Esophagus (tissue), 2 donors: ENCODE measurements at regions not wholly inside any gene's neighbourhood (a gene's known extent, or its start where the extent isn't known, plus 50 kb on each side); places are given as distances from the start of the nearest gene placed in this dataset.
A peak's percentile ranks its signal among the peaks of the same experiment; 100 is the strongest.

Source experiments
- H3K27ac ChIP-seq, 2 donors: one replicate each; pipeline ENCODE4 v1.5.1; 2013; ENCODE audit warnings: low read depth in 2 of 2, mild to moderate bottlenecking in 2 of 2, inconsistent platforms in 1 of 2, low read length in 1 of 2, moderate library complexity in 1 of 2
- H3K27me3 ChIP-seq, 2 donors: one replicate each; pipeline ENCODE4 v1.6.1; 2013; ENCODE audit warnings: low read length in 2 of 2, control low read depth in 1 of 2, mild to moderate bottlenecking in 1 of 2; ENCODE audit not compliant: insufficient read depth in 2 of 2, control insufficient read depth in 1 of 2
- H3K36me3 ChIP-seq, 2 donors: one replicate each; pipeline ENCODE4 v1.6.1; 2013; ENCODE audit warnings: low read length in 1 of 2; ENCODE audit not compliant: control insufficient read depth in 2 of 2, insufficient read depth in 2 of 2
- H3K4me1 ChIP-seq, 2 donors: one replicate each; pipeline ENCODE4 v1.6.1; 2013; ENCODE audit warnings: low read length in 1 of 2; ENCODE audit not compliant: control insufficient read depth in 2 of 2, insufficient read depth in 2 of 2
- H3K4me3 ChIP-seq, 2 donors: one replicate each; pipeline ENCODE4 v1.5.1; 2013; ENCODE audit warnings: low read length in 2 of 2, mild to moderate bottlenecking in 2 of 2, low read depth in 1 of 2, moderate library complexity in 1 of 2
- H3K9me3 ChIP-seq, 2 donors: one replicate each; pipeline ENCODE4 v1.6.1; 2013; ENCODE audit warnings: mild to moderate bottlenecking in 2 of 2, low read depth in 1 of 2, low read length in 1 of 2, moderate library complexity in 1 of 2; ENCODE audit not compliant: control insufficient read depth in 2 of 2, insufficient read depth in 1 of 2
- WGBS, 2 donors: extraction: QIAGEN DNeasy Blood & Tissue Kit; methylation state at CpG; one replicate each; pipeline ENCODE4 v1.1.7; 2013; 5-methylcytosine and 5-hydroxymethylcytosine counted together
- donor health status: healthy with polysubstance abuse.
- donor health status: Bipolar disorder and iron deficiency.

GRCh38 chr14:98758440-98758839, 513.6 kb downstream of the BCL11B start:
- Histone ChIP-seq H3K4me1 (no peaks in the 10 kb centered on the region), H3K4me3 (no peak overlapping the region), H3K9me3 (peaks cover 0 to 5% of the 10 kb centered on the region in 2 donors), H3K27me3 (no peaks in the 10 kb centered on the region), H3K27ac (no peak overlapping the region), H3K36me3 (no peaks in the 10 kb centered on the region)
- 88 to 95% methylated on average over 1 of the region's 1 CpG for WGBS, 2 donors

GRCh38 chr14:98761993-98762392, 510.0 kb downstream of the BCL11B start:
- H3K4me1 ChIP-seq = no peaks in the 10 kb centered on the region
- no peaks in the 10 kb centered on the region for H3K36me3 ChIP-seq
- no peak overlapping the region for H3K27ac ChIP-seq
- peaks cover 0 to 2% of the 10 kb centered on the region in 2 donors for H3K9me3 ChIP-seq
- H3K4me3 ChIP-seq = no peak overlapping the region
- WGBS, 2 donors = 87 to 88% methylated on average over 1 of the region's 1 CpG
- H3K27me3 ChIP-seq = no peaks in the 10 kb centered on the region

- Histone ChIP-seq H3K4me3 (no peak overlapping the region), H3K4me1 (no peaks in the 10 kb centered on the region), H3K27me3 (no peaks in the 10 kb centered on the region), H3K36me3 (no peaks in the 10 kb centered on the region), H3K27ac (peak overlapping the region; percentile 30 to 43), H3K9me3 (peaks cover 0 to 2% of the 10 kb centered on the region in 2 donors)
- WGBS, 2 donors = 50 to 54% methylated on average over 4 of the region's 4 CpGs
Observed at GRCh38 chr14:98766818-98767217, 505.2 kb downstream of the BCL11B start.

GRCh38 chr14:98769326-98769725, 502.7 kb downstream of the BCL11B start:
- no peaks in the 10 kb centered on the region for H3K36me3 ChIP-seq
- H3K27ac ChIP-seq = no peak overlapping the region
- H3K27me3 ChIP-seq = no peaks in the 10 kb centered on the region
- 67 to 71% methylated on average over 10 of the region's 10 CpGs for WGBS, 2 donors
- no peaks in the 10 kb centered on the region for H3K4me1 ChIP-seq
- no peak overlapping the region for H3K4me3 ChIP-seq
- no peaks in the 10 kb centered on the region for H3K9me3 ChIP-seq

GRCh38 chr14:98770151-98770550, 501.8 kb downstream of the BCL11B start:
- no peaks in the 10 kb centered on the region for H3K9me3 ChIP-seq
- no peak overlapping the region for H3K27ac ChIP-seq
- no peaks in the 10 kb centered on the region for H3K27me3 ChIP-seq
- no peak overlapping the region for H3K4me3 ChIP-seq
- H3K36me3 ChIP-seq = no peaks in the 10 kb centered on the region
- 85 to 92% methylated on average over 3 of the region's 3 CpGs for WGBS, 2 donors
- H3K4me1 ChIP-seq = no peaks in the 10 kb centered on the region

- Histone ChIP-seq H3K4me3 (no peak overlapping the region), H3K36me3 (no peaks in the 10 kb centered on the region), H3K27me3 (no peaks in the 10 kb centered on the region), H3K27ac (no peak overlapping the region), H3K4me1 (no peaks in the 10 kb centered on the region), H3K9me3 (no peaks in the 10 kb centered on the region)
- WGBS, 2 donors = 79 to 86% methylated on average over 5 of the region's 5 CpGs
Observed at GRCh38 chr14:98773814-98774213, 498.2 kb downstream of the BCL11B start.

- no peaks in the 10 kb centered on the region for H3K27me3 ChIP-seq
- 66 to 69% methylated on average over 2 of the region's 2 CpGs for WGBS, 2 donors
- no peaks in the 10 kb centered on the region for H3K9me3 ChIP-seq
- no peak overlapping the region for H3K4me3 ChIP-seq
- H3K36me3 ChIP-seq = no peaks in the 10 kb centered on the region
- no peaks in the 10 kb centered on the region for H3K4me1 ChIP-seq
- no peak overlapping the region for H3K27ac ChIP-seq
Observed at GRCh38 chr14:98775892-98776291, 496.1 kb downstream of the BCL11B start.

GRCh38 chr14:98782062-98782461, 489.9 kb downstream of the BCL11B start:
- 92 to 93% methylated on average over 5 of the region's 5 CpGs for WGBS, 2 donors
- H3K4me1 ChIP-seq = no peaks in the 10 kb centered on the region
- H3K27me3 ChIP-seq = no peaks in the 10 kb centered on the region
- no peak overlapping the region for H3K27ac ChIP-seq
- no peaks in the 10 kb centered on the region for H3K9me3 ChIP-seq
- H3K4me3 ChIP-seq = no peak overlapping the region
- no peaks in the 10 kb centered on the region for H3K36me3 ChIP-seq

- Histone ChIP-seq H3K36me3 (no peaks in the 10 kb centered on the region), H3K4me1 (no peaks in the 10 kb centered on the region), H3K4me3 (no peak overlapping the region), H3K27me3 (no peaks in the 10 kb centered on the region), H3K27ac (no peak overlapping the region), H3K9me3 (no peaks in the 10 kb centered on the region)
- 70 to 79% methylated on average over 6 of the region's 6 CpGs for WGBS, 2 donors
Observed at GRCh38 chr14:98785578-98785977, 486.4 kb downstream of the BCL11B start.

GRCh38 chr14:98786456-98786855, 485.5 kb downstream of the BCL11B start:
- no peaks in the 10 kb centered on the region for H3K36me3 ChIP-seq
- H3K4me1 ChIP-seq = no peaks in the 10 kb centered on the region
- 80 to 83% methylated on average over 4 of the region's 4 CpGs for WGBS, 2 donors
- H3K27me3 ChIP-seq = no peaks in the 10 kb centered on the region
- no peak overlapping the region for H3K27ac ChIP-seq
- H3K9me3 ChIP-seq = no peaks in the 10 kb centered on the region
- H3K4me3 ChIP-seq = no peak overlapping the region
